HL-60 (cell line): ENCODE measurements at regions not wholly inside any gene's neighbourhood (a gene's known extent, or its start where the extent isn't known, plus 50 kb on each side); places are given as distances from the start of the nearest gene placed in this dataset.

Experiments used
- DNase-seq, 2 experiments: peaks; one replicate each; pipeline ENCODE4 v3.0.0-alpha.2; 2010 to 2020; ENCODE audit warnings: low read depth in 1 of 2, low spot score in 1 of 2
- H3K27ac ChIP-seq: fragments of 250-450 bp; sonication (Bioruptor Pico); replicated peaks from 2 replicates; pipeline ENCODE4 v1.5.1; 2020; ENCODE audit warnings: mild to moderate bottlenecking, moderate library complexity
- H3K27me3 ChIP-seq: fragments of 250-450 bp; sonication (Bioruptor Pico); 2 replicates; pipeline ENCODE4 v1.5.1; 2021; ENCODE audit warnings: mild to moderate bottlenecking, moderate library complexity; ENCODE audit not compliant: insufficient read depth, poor library complexity, severe bottlenecking
- H3K4me3 ChIP-seq: replicated peaks from 2 replicates; pipeline ENCODE4 v1.5.1; 2011; ENCODE audit warnings: mild to moderate bottlenecking, control low read depth, low read length; ENCODE audit not compliant: insufficient read depth
- GABPA ChIP-seq: IDR thresholded peaks from 2 replicates; pipeline ENCODE4 v1.6.1; 2012; ENCODE audit warnings: low read depth
- POLR2AphosphoS5 ChIP-seq: IDR thresholded peaks from 2 replicates; pipeline ENCODE4 v1.6.1; 2012; ENCODE audit warnings: low read depth
- SPI1 ChIP-seq: IDR thresholded peaks from 2 replicates; pipeline ENCODE4 v1.6.1; 2012; ENCODE audit warnings: low read depth, mild to moderate bottlenecking, borderline replicate concordance
- TF ChIP-seq, protein P1 (sequence below): IDR thresholded peaks from 2 replicates; pipeline ENCODE4 v1.6.1; 2012; ENCODE audit warnings: low read depth; ENCODE audit not compliant: insufficient replicate concordance
- TF ChIP-seq, protein P2 (sequence below): IDR thresholded peaks from one replicate; pipeline ENCODE4 v1.5.1; 2011; ENCODE audit warnings: low read length, control low read depth, inconsistent platforms; ENCODE audit not compliant: insufficient read depth

DNA sequence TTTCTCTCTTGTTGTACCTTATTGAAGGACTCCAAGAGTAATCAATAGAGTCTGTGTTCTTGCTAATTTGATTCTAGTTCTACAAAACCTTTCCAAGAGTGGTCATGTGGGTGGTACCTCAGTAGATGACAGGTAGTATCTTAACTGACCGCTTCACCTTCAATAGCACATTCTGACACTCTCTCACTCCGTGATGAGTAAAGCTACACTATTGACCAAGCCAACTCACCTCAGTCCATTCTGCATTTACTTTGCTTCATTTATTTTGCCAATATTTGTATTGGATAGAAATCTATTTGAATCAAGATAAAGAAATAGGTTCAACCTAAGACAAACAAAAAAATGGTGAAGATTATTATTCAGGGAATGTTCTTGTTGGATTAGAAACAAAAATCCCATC, 1869.6 kb upstream of the CELF4 start:
- TF ChIP-seq, protein P1, sequence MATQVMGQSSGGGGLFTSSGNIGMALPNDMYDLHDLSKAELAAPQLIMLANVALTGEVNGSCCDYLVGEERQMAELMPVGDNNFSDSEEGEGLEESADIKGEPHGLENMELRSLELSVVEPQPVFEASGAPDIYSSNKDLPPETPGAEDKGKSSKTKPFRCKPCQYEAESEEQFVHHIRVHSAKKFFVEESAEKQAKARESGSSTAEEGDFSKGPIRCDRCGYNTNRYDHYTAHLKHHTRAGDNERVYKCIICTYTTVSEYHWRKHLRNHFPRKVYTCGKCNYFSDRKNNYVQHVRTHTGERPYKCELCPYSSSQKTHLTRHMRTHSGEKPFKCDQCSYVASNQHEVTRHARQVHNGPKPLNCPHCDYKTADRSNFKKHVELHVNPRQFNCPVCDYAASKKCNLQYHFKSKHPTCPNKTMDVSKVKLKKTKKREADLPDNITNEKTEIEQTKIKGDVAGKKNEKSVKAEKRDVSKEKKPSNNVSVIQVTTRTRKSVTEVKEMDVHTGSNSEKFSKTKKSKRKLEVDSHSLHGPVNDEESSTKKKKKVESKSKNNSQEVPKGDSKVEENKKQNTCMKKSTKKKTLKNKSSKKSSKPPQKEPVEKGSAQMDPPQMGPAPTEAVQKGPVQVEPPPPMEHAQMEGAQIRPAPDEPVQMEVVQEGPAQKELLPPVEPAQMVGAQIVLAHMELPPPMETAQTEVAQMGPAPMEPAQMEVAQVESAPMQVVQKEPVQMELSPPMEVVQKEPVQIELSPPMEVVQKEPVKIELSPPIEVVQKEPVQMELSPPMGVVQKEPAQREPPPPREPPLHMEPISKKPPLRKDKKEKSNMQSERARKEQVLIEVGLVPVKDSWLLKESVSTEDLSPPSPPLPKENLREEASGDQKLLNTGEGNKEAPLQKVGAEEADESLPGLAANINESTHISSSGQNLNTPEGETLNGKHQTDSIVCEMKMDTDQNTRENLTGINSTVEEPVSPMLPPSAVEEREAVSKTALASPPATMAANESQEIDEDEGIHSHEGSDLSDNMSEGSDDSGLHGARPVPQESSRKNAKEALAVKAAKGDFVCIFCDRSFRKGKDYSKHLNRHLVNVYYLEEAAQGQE, result no peak
- TF ChIP-seq SPI1 (no peak), GABPA (no peak), POLR2AphosphoS5 (no peak)
- TF ChIP-seq, protein P2, sequence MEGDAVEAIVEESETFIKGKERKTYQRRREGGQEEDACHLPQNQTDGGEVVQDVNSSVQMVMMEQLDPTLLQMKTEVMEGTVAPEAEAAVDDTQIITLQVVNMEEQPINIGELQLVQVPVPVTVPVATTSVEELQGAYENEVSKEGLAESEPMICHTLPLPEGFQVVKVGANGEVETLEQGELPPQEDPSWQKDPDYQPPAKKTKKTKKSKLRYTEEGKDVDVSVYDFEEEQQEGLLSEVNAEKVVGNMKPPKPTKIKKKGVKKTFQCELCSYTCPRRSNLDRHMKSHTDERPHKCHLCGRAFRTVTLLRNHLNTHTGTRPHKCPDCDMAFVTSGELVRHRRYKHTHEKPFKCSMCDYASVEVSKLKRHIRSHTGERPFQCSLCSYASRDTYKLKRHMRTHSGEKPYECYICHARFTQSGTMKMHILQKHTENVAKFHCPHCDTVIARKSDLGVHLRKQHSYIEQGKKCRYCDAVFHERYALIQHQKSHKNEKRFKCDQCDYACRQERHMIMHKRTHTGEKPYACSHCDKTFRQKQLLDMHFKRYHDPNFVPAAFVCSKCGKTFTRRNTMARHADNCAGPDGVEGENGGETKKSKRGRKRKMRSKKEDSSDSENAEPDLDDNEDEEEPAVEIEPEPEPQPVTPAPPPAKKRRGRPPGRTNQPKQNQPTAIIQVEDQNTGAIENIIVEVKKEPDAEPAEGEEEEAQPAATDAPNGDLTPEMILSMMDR, result no peak
- DNase-seq, result no peak
- Histone ChIP-seq H3K27me3 (no peaks in the 10 kb centered on the region), H3K27ac (no peak overlapping the region), H3K4me3 (no peak overlapping the region)

DNA sequence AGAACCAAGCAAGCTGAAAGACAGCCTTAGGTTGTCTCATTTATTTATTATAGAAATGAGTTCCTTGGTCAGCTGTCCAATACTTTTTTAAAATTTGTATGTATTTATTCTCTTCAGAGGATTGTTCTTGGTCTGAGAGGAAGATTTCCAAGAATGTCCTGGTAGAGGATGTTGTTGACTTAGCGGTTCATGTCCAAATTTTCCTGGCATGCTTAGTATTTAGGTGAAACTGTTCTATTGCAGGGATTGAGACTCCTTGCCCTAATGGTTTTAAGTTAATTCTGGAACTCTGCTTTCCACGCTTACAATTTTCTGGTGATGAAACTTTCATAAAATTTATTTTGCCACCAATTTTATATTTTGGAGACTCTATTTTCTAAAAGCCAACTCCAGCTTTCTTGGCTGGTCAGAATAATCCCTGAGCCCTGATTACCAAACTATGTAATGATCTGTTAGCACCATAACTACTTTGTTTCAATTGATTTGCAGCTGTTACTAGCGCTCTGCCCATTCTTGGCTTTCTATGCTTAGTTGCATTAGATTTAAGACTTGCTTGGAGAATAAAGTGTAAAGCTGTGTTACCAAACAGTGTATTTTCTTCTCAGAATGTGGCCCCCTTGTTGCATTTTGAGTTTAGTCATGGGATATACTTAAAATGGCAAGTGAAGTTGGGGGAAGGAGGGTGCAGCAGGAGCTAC, 1868.8 kb upstream of the CELF4 start:
- DNase-seq, result no peak
- Histone ChIP-seq H3K27ac (no peak overlapping the region), H3K4me3 (no peak overlapping the region), H3K27me3 (no peaks in the 10 kb centered on the region)
- no peak for TF ChIP-seq POLR2AphosphoS5
- TF ChIP-seq SPI1, result no peak
- TF ChIP-seq, protein P1, result no peak
- TF ChIP-seq GABPA, result no peak
- TF ChIP-seq, protein P2, result no peak

DNA sequence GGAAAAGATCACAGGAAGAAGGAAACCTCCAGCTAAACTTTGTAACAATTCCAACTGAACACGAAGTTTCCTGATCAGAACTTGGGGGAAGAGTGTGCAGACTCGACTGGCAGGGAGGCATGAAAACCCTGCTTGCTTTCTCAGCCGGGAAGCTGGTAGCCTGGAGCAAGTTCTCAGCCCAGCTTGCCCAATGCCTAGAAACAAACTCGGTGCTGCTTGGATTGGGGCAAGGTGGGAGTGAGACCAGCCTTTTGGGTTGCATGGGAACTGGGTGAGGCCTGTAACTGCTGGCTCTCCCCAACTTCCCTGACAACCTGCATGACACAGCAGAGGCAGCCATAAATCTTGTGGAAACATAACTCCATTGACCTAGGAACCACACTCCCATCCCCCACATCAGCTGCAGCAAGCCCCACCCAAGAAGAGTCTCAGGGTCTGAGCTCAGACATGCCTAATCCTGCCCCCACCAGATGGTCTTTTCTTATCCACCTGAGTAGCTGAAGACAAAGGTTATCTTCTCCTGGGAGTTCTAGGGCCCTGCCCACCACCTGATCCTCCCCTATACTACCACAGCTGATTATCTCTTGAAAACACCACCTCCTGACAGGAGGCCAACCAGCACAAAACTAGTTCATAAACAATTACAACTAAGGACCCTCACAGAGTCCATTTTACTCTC, 1859.7 kb upstream of the CELF4 start:
- Histone ChIP-seq H3K27ac (no peak overlapping the region), H3K4me3 (no peak overlapping the region)
- no peak for DNase-seq

More for the DNA sequence above, 1859.7 kb upstream of the CELF4 start:
- H3K27me3 ChIP-seq, result no peaks in the 10 kb centered on the region
- no peak for TF ChIP-seq GABPA
- no peak for TF ChIP-seq POLR2AphosphoS5
- TF ChIP-seq, protein P2, result no peak
- TF ChIP-seq, protein P1, result no peak
- no peak for TF ChIP-seq SPI1
